GM23338 (cell line): ENCODE measurements at regions not wholly inside any gene's neighbourhood (a gene's known extent, or its start where the extent isn't known, plus 50 kb on each side); places are given as distances from the start of the nearest gene placed in this dataset.

Source experiments
- CREB1 ChIP-seq: fragments of 250-450 bp; sonication (Bioruptor Pico); IDR thresholded peaks from 2 replicates; pipeline ENCODE4 v1.5.0; 2020; ENCODE audit warnings: low read depth, mild to moderate bottlenecking, moderate library complexity
- ETS1 ChIP-seq: IDR thresholded peaks from 2 replicates; pipeline ENCODE4 v1.6.1; 2016; ENCODE audit warnings: antibody characterized with exemption
- EZH2 ChIP-seq: fragments of 200-600 bp; sonication (generic); IDR thresholded peaks from one replicate; pipeline ENCODE4 v1.8.0; 2017; ENCODE audit warnings: antibody characterized with exemption, mild to moderate bottlenecking, low read depth; ENCODE audit not compliant: unreplicated experiment
- EZH2phosphoT487 ChIP-seq: fragments of 200-600 bp; sonication (generic); IDR thresholded peaks from one replicate; pipeline ENCODE4 v1.8.1; 2018; ENCODE audit warnings: antibody characterized with exemption; ENCODE audit not compliant: unreplicated experiment
- POLR2AphosphoS5 ChIP-seq: IDR thresholded peaks from 2 replicates; pipeline ENCODE4 v1.6.1; 2016; ENCODE audit warnings: antibody characterized with exemption, low read depth
- REST ChIP-seq: IDR thresholded peaks from one replicate; pipeline ENCODE4 v1.6.1; 2018; ENCODE audit warnings: antibody characterized with exemption; ENCODE audit not compliant: unreplicated experiment
- ZNF114 ChIP-seq: fragments of 250-450 bp; sonication (Bioruptor Pico); IDR thresholded peaks from 2 replicates; pipeline ENCODE4 v1.5.0; 2020; ENCODE audit warnings: mild to moderate bottlenecking, moderate library complexity
- TF ChIP-seq, protein P1 (sequence below), 2 experiments: fragments of 200-600 bp in 1 of 2; sonication (generic) in 1 of 2; conservative IDR thresholded peaks; 2 replicates each; pipeline versions ENCODE4 v1.5.1 to v1.6.1; 2016 to 2017; ENCODE audit warnings: antibody characterized with exemption in 2 of 2, low read depth in 2 of 2, mild to moderate bottlenecking in 2 of 2, moderate library complexity in 1 of 2

DNA sequence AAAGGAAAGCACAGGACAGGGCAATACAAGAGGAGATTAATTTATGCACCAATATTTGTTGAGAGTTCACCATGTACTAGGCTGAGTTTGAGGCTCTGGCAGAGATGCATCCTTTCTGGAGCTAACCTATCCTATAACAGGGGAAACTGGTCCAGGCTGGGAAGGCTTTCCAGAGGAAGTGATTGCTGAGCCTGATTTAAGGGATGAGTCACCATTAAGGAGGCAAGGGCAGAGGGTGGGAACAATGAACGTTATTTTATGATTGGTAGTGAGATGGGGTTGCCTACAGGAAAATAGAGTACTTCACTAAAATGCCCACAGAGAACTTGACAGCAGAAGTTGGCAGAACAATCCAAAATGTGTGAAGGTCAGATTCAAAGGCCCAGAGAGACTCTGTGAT lies 141.4 kb downstream of the PLPP3 start:
- TF ChIP-seq, protein P1, sequence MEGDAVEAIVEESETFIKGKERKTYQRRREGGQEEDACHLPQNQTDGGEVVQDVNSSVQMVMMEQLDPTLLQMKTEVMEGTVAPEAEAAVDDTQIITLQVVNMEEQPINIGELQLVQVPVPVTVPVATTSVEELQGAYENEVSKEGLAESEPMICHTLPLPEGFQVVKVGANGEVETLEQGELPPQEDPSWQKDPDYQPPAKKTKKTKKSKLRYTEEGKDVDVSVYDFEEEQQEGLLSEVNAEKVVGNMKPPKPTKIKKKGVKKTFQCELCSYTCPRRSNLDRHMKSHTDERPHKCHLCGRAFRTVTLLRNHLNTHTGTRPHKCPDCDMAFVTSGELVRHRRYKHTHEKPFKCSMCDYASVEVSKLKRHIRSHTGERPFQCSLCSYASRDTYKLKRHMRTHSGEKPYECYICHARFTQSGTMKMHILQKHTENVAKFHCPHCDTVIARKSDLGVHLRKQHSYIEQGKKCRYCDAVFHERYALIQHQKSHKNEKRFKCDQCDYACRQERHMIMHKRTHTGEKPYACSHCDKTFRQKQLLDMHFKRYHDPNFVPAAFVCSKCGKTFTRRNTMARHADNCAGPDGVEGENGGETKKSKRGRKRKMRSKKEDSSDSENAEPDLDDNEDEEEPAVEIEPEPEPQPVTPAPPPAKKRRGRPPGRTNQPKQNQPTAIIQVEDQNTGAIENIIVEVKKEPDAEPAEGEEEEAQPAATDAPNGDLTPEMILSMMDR (conservative IDR thresholded peaks at IDR 0.05; ENCODE audit: low read depth in 2 of 2), result no peak
- TF ChIP-seq EZH2, result no peak
- no peak for TF ChIP-seq POLR2AphosphoS5
- TF ChIP-seq EZH2phosphoT487, result no peak
- TF ChIP-seq ZNF114 (CRISPR knock-in tag), result no peak
- TF ChIP-seq ETS1, result no peak
- TF ChIP-seq REST, result no peak
- no peak for TF ChIP-seq CREB1
